ENCODE measurements at regions not wholly inside any gene's neighbourhood (a gene's known extent, or its start where the extent isn't known, plus 50 kb on each side); places are given as distances from the start of the nearest gene placed in this dataset.
"Not testable (repeated sequence)": the region's sequence is repeated elsewhere in the genome, so short reads cannot be mapped to it uniquely, and the experiment has no call there.

GRCh38 chr2:39875914-39876267, 96.8 kb upstream of the THUMPD2 start:
- intact Hi-C loops (cut with micrococcal nuclease): no loop called here
- peaks cover 4% of the 10 kb centered on the region for H3K9me3 Mint-ChIP-seq
- no peaks in the 10 kb centered on the region for H3K4me1 Mint-ChIP-seq (ENCODE audit: low read depth)
- no peak for DNase-seq (ENCODE audit: low spot score)
- H3K27me3 Mint-ChIP-seq (ENCODE audit: insufficient read depth): peaks cover 3% of the 10 kb centered on the region
- H3K36me3 Mint-ChIP-seq (ENCODE audit: low read depth): no peaks in the 10 kb centered on the region
- no peak overlapping the region for H3K27ac Mint-ChIP-seq
- H3K4me3 Mint-ChIP-seq: no peak overlapping the region

GRCh38 chr2:39875182-39875913, 96.3 kb upstream of the THUMPD2 start:
- no peak for DNase-seq (ENCODE audit: low spot score)
- no peak overlapping the region for H3K27ac Mint-ChIP-seq
- no peaks in the 10 kb centered on the region for H3K9me3 Mint-ChIP-seq
- intact Hi-C loops (cut with micrococcal nuclease): no loop called here
- H3K27me3 Mint-ChIP-seq (ENCODE audit: insufficient read depth): peaks cover 3% of the 10 kb centered on the region
- H3K4me3 Mint-ChIP-seq: no peak overlapping the region
- H3K4me1 Mint-ChIP-seq (ENCODE audit: low read depth): no peaks in the 10 kb centered on the region
- H3K36me3 Mint-ChIP-seq (ENCODE audit: low read depth): no peaks in the 10 kb centered on the region

- peaks cover 3% of the 10 kb centered on the region for H3K27me3 Mint-ChIP-seq (ENCODE audit: insufficient read depth)
- no peak for DNase-seq (ENCODE audit: low spot score)
- intact Hi-C loops (cut with micrococcal nuclease): no loop called here
- H3K4me3 Mint-ChIP-seq: no peak overlapping the region
- H3K9me3 Mint-ChIP-seq: no peaks in the 10 kb centered on the region
- no peaks in the 10 kb centered on the region for H3K36me3 Mint-ChIP-seq (ENCODE audit: low read depth)
- H3K27ac Mint-ChIP-seq: no peak overlapping the region
- H3K4me1 Mint-ChIP-seq (ENCODE audit: low read depth): no peaks in the 10 kb centered on the region
These were observed 95.2 kb upstream of the THUMPD2 start for GRCh38 chr2:39874236-39874635.

- Mint-ChIP-seq H3K9me3 (no peaks in the 10 kb centered on the region), H3K27ac (no peak overlapping the region), H3K4me3 (no peak overlapping the region), H3K36me3 (ENCODE audit: low read depth) (no peaks in the 10 kb centered on the region), H3K27me3 (ENCODE audit: insufficient read depth) (peaks cover 3% of the 10 kb centered on the region), H3K4me1 (ENCODE audit: low read depth) (no peaks in the 10 kb centered on the region)
- intact Hi-C loops (cut with micrococcal nuclease): no loop called here
- no peak for DNase-seq (ENCODE audit: low spot score)
These were observed 94.5 kb upstream of the THUMPD2 start for GRCh38 chr2:39873586-39873985.

- Mint-ChIP-seq H3K4me1 (ENCODE audit: low read depth) (no peaks in the 10 kb centered on the region), H3K27me3 (ENCODE audit: insufficient read depth) (peaks cover 3% of the 10 kb centered on the region), H3K9me3 (no peaks in the 10 kb centered on the region), H3K4me3 (no peak overlapping the region), H3K27ac (no peak overlapping the region), H3K36me3 (ENCODE audit: low read depth) (no peaks in the 10 kb centered on the region)
- no peak for DNase-seq (ENCODE audit: low spot score)
- intact Hi-C loops (cut with micrococcal nuclease): no loop called here
These were observed 93.7 kb upstream of the THUMPD2 start for GRCh38 chr2:39872748-39873147.

GRCh38 chr2:39871291-39871761, 92.3 kb upstream of the THUMPD2 start:
- Mint-ChIP-seq H3K36me3 (ENCODE audit: low read depth) (no peaks in the 10 kb centered on the region), H3K4me1 (ENCODE audit: low read depth) (no peaks in the 10 kb centered on the region), H3K27ac (no peak overlapping the region), H3K27me3 (ENCODE audit: insufficient read depth) (peaks cover 3% of the 10 kb centered on the region), H3K9me3 (no peaks in the 10 kb centered on the region), H3K4me3 (no peak overlapping the region)
- intact Hi-C loops (cut with micrococcal nuclease): no loop called here
- no peak for DNase-seq (ENCODE audit: low spot score)

- Mint-ChIP-seq H3K27me3 (ENCODE audit: insufficient read depth) (peaks cover 3% of the 10 kb centered on the region), H3K9me3 (no peaks in the 10 kb centered on the region), H3K4me1 (ENCODE audit: low read depth) (no peaks in the 10 kb centered on the region), H3K36me3 (ENCODE audit: low read depth) (no peaks in the 10 kb centered on the region), H3K4me3 (no peak overlapping the region), H3K27ac (no peak overlapping the region)
- intact Hi-C loops (cut with micrococcal nuclease): no loop called here
- DNase-seq (ENCODE audit: low spot score): no peak
These were observed 91.8 kb upstream of the THUMPD2 start for GRCh38 chr2:39870871-39871270.

GRCh38 chr2:39867268-39867667, 88.2 kb upstream of the THUMPD2 start:
- Mint-ChIP-seq H3K9me3 (no peaks in the 10 kb centered on the region), H3K4me1 (ENCODE audit: low read depth) (no peaks in the 10 kb centered on the region), H3K4me3 (no peak overlapping the region), H3K27ac (no peak overlapping the region), H3K27me3 (ENCODE audit: insufficient read depth) (peaks cover 1% of the 10 kb centered on the region), H3K36me3 (ENCODE audit: low read depth) (no peaks in the 10 kb centered on the region)
- intact Hi-C loops (cut with micrococcal nuclease): no loop called here
- DNase-seq (ENCODE audit: low spot score): no peak

GRCh38 chr2:39865751-39866150, 86.7 kb upstream of the THUMPD2 start:
- Mint-ChIP-seq H3K36me3 (ENCODE audit: low read depth) (no peaks in the 10 kb centered on the region), H3K27me3 (ENCODE audit: insufficient read depth) (no peaks in the 10 kb centered on the region), H3K4me3 (no peak overlapping the region), H3K9me3 (no peaks in the 10 kb centered on the region), H3K4me1 (ENCODE audit: low read depth) (no peaks in the 10 kb centered on the region), H3K27ac (no peak overlapping the region)
- intact Hi-C loops (cut with micrococcal nuclease): no loop called here
- DNase-seq (ENCODE audit: low spot score): no peak

- intact Hi-C loops (cut with micrococcal nuclease); H3K4me3 Mint-ChIP-seq: not testable (repeated sequence)
These were observed 84.6 kb upstream of the THUMPD2 start for GRCh38 chr2:39863672-39864071.

GRCh38 chr2:39860538-39860937, 81.5 kb upstream of the THUMPD2 start:
- Mint-ChIP-seq H3K27ac (no peak overlapping the region), H3K4me1 (ENCODE audit: low read depth) (no peaks in the 10 kb centered on the region), H3K36me3 (ENCODE audit: low read depth) (no peaks in the 10 kb centered on the region), H3K4me3 (no peak overlapping the region), H3K27me3 (ENCODE audit: insufficient read depth) (peaks cover 11% of the 10 kb centered on the region), H3K9me3 (no peaks in the 10 kb centered on the region)
- no peak for DNase-seq (ENCODE audit: low spot score)
- intact Hi-C loops (cut with micrococcal nuclease): no loop called here

More at GRCh38 chr2:39863672-39864071, 84.6 kb upstream of the THUMPD2 start:
- not testable (repeated sequence) for H3K27ac Mint-ChIP-seq; H3K4me1 Mint-ChIP-seq (ENCODE audit: low read depth); H3K36me3 Mint-ChIP-seq (ENCODE audit: low read depth); DNase-seq (ENCODE audit: low spot score); H3K9me3 Mint-ChIP-seq; H3K27me3 Mint-ChIP-seq (ENCODE audit: insufficient read depth)

GRCh38 chr2:39858677-39859076, 79.6 kb upstream of the THUMPD2 start:
- Mint-ChIP-seq H3K36me3 (ENCODE audit: low read depth) (no peaks in the 10 kb centered on the region), H3K9me3 (no peaks in the 10 kb centered on the region), H3K4me1 (ENCODE audit: low read depth) (no peaks in the 10 kb centered on the region), H3K27me3 (ENCODE audit: insufficient read depth) (peaks cover 13% of the 10 kb centered on the region), H3K4me3 (no peak overlapping the region), H3K27ac (no peak overlapping the region)
- intact Hi-C loops (cut with micrococcal nuclease): no loop called here
- DNase-seq (ENCODE audit: low spot score): no peak

GRCh38 chr2:39855856-39856255, 76.8 kb upstream of the THUMPD2 start:
- Mint-ChIP-seq H3K36me3 (ENCODE audit: low read depth) (no peaks in the 10 kb centered on the region), H3K4me3 (no peak overlapping the region), H3K9me3 (no peaks in the 10 kb centered on the region), H3K4me1 (ENCODE audit: low read depth) (peaks cover 6% of the 10 kb centered on the region), H3K27ac (no peak overlapping the region), H3K27me3 (ENCODE audit: insufficient read depth) (peaks cover 13% of the 10 kb centered on the region)
- no peak for DNase-seq (ENCODE audit: low spot score)
- intact Hi-C loops (cut with micrococcal nuclease): no loop called here

- no peaks in the 10 kb centered on the region for H3K9me3 Mint-ChIP-seq
- H3K27ac Mint-ChIP-seq: no peak overlapping the region
- H3K4me1 Mint-ChIP-seq (ENCODE audit: low read depth): peaks cover 6% of the 10 kb centered on the region
- H3K4me3 Mint-ChIP-seq: no peak overlapping the region
- H3K27me3 Mint-ChIP-seq (ENCODE audit: insufficient read depth): peaks cover 13% of the 10 kb centered on the region
- H3K36me3 Mint-ChIP-seq (ENCODE audit: low read depth): no peaks in the 10 kb centered on the region
- intact Hi-C loops (cut with micrococcal nuclease): no loop called here
- DNase-seq (ENCODE audit: low spot score): no peak
These were observed 75.7 kb upstream of the THUMPD2 start for GRCh38 chr2:39854771-39855170.
